HG02678 (cell line): ENCODE measurements at regions not wholly inside any gene's neighbourhood (a gene's known extent, or its start where the extent isn't known, plus 50 kb on each side); places are given as distances from the start of the nearest gene placed in this dataset.
A peak's percentile ranks its signal among the peaks of the same experiment; 100 is the strongest.

ENCODE experiments used
- ATAC-seq: cut with Tn5 transposase; IDR thresholded peaks from one replicate; pipeline ENCODE4 v1.9.1; 2021; ENCODE audit warnings: mild to moderate bottlenecking, moderate library complexity; ENCODE audit not compliant: unreplicated experiment

- ATAC-seq = no peak
Observed at GRCh38 chr5:121299153-121299552, 552.5 kb upstream of the FTMT start.

DNA sequence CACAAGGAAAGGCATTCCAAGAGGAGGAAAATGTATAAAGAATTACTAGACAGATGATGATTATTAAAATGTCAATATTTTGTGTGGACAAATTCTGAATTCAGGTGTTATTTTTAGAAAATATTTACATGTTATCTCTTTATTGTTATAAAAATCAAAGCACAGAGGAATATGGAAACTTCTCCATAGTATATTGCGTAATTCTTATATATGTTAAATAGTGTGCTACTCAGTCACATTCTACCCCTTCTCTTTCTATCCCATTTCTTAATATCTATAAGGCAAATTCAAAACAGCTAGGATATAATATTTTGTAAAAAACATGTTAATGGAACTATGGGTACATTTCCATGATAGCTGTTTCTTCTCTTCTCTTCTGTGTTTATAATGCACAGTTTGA is 546.8 kb upstream of the FTMT start:
- no peak for ATAC-seq

DNA sequence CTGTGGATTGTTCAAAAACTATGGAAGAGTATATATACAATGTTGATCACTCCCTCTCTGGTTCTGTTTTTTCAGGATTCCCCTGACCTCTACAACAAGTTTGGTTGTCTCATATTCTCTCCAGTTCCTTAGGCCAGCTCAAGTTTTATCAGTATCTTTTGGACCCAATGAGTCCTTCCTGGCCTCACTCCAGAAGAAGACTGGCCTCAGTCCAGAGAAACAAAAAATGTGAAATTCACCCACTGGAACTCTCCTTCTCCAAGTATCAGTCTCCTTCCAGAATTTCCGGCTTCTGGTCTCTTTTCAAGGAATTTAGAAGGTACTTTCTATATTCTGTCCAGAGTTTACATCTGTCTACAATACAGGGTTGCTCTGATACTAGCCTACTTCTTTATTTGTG is 537.8 kb upstream of the FTMT start:
- ATAC-seq = no peak

DNA sequence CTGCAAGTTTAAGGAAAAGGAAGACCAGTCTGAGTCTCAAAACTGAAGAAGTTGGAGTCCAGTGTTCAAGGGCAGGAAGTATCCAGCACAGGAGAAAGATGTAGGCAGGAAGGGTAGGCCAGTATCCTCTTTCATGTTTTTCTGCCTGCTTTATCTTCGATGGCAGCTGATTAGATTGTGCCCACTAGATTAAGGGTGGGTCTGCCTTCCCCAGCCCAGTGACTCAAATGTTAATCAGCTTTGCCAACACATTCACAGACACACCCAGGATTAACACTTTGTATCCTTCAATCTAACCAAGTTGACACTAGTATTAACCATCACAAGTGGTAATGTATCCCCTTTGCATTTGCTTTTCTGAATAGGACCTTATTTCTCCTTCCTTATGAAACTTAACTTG is 535.9 kb upstream of the FTMT start:
- no peak for ATAC-seq

- ATAC-seq = no peak
Observed at GRCh38 chr5:121319292-121319691, 532.4 kb upstream of the FTMT start.

DNA sequence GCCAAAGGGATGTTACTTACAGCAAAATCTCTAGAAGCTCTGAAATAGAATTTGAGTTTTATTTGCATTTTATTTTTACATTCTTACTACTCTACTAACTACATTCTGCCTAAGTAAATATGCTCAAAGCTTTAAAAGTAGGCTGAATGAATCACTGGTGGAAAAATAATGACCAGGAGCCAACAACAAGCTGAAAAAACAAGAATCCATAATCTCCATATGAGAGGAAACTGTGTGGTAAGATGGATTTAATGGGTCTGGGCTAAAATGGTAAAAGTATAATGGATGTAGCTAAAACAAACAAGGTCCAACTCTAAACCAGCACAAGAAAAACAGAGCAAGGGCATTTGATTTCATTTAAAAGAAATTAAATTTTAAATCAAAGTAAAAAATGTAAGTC is 525.8 kb upstream of the FTMT start:
- no peak for ATAC-seq

- no peak for ATAC-seq
Observed at GRCh38 chr5:121350181-121350930, 501.3 kb upstream of the FTMT start.

- ATAC-seq = no peak
Observed at GRCh38 chr5:121366515-121366914, 485.2 kb upstream of the FTMT start.

DNA sequence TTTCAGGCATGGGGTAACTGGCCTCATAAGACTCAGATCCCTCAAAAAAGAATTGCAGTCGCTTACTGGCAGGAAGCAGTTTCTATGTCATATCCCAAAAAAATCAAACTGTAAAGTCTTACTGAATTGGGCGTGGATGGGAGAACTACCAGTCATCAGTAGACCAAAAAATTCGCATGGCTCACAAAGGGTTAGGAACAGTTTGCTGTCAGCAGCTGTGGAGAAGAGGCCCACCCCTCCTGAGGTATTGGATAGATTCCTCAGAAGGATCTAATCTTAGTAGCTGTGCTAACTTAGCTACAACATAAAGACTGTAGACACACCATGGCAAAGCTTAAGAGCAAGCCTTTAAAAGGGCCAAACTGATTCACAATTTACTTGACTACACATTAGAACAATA is 478.3 kb upstream of the FTMT start:
- no peak for ATAC-seq

GRCh38 chr5:121377461-121377860 is 474.2 kb upstream of the FTMT start:
- ATAC-seq = no peak

DNA sequence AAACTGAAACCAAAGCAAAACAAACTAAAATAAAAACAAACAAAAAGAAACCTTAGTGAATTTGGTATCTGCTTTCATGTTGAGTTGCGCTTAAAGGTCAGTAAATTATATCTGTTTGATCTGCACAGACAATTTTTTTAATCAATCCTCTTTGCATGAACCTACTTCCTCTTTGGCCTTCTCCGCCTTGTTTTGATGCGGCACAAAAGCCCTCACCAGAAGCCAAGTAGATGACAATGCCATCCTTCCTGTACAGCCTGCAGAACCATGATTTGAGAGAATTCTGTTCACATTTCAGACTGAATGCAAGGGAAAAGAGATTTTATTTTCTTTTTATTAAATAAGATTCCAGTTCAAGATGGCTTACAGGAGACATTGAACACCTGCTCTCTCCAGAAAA is 473.6 kb upstream of the FTMT start:
- no peak for ATAC-seq

DNA sequence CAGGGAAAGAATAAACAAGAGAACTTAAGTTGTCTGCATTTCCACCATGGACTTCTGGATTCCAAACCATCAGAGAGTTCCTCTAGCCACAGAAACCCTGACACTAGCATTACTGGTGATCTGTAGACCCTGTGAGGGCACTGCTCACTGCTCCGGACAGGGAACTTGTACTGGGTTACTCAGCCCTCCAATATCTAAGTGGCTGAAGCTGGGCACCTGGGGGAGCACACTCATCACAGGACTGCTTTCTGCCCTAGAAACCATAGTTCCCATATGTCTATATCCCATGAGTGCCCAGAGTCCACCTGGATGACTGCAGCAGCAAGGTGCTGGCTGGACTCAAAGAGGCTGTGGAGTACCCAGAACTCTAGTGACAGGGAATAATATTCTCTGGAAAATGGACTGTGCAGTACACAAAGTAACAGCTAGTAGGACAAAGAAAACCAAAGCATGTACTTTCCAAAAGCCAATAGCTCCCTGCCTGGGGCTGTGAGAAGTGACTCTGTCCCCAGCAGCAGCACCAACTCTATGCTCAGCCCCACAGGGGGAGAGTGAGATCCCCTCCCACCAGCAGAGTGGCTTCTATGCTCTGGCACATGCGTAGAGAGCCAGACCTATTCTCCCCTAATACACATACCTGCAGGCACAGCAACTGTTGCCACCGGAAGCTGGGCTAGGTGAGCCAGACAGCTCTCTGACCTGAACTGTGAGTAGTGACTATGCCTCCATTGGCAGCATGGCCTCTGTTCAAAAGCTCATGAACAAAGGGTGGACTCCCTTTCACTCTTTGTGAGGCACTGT is 472.9 kb upstream of the FTMT start:
- ATAC-seq = no peak

- ATAC-seq = no peak
Observed at GRCh38 chr5:121380066-121380465, 471.6 kb upstream of the FTMT start.

- no peak for ATAC-seq
Observed at GRCh38 chr5:121384359-121384758, 467.3 kb upstream of the FTMT start.

DNA sequence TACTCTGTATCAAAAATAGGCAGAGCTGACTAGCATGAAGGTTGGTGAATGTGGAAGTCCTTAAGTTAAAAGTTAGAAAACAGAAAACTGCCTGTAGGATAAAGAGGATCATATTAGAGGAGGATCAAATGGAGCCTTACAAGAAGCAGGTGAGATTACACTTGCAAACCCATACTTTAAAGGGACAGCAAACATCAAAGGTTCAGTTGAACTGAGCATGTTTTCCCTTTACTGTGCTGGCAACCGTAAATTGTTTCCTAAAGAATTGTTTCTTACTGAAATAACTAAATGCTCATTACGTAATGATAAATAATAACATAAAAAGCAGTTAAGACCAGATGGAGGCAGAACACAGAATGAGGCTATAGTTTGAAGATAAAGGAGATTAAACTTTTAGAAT is 465.3 kb upstream of the FTMT start:
- no peak for ATAC-seq

DNA sequence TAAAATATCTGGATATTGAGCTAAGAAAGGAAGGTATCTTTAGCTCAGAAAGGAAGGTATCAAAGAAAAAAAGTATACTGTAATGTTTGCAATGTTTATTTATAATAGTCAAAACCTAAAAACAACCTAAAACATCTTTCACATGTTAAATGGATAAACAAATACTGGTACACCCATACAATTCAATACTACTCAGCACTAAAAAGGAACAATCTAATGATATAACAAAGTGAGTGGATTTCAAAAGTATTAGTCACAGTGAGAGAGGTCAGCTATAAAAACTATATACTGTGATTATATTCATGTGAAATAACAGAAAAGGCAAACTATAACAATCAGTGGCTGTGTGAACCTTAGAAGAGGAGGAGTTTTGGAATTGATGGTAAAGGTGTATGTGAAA is 455.0 kb upstream of the FTMT start:
- ATAC-seq = no peak

DNA sequence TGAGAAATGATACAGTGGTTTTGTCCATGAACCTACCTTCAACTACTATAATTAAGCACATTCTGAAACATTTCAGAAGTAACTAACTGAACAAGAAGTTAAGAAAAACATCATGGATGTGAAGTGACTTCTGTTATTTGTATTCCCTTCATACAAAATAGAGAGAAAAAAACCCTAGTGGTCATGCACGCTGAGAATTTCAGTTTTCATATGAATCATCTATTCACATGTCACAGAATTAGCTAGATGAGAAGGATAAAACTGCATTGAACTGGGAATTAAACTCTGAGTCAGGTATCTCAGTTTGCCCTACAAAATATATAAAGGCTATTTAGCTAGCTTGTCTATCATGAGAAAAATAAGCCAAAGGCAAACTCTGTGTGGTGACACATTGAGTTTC is 451.8 kb upstream of the FTMT start:
- ATAC-seq = peak; percentile 65

- ATAC-seq = no peak
Observed at GRCh38 chr5:121408778-121409177, 442.9 kb upstream of the FTMT start.

GRCh38 chr5:121415270-121415669 is 436.4 kb upstream of the FTMT start:
- no peak for ATAC-seq

DNA sequence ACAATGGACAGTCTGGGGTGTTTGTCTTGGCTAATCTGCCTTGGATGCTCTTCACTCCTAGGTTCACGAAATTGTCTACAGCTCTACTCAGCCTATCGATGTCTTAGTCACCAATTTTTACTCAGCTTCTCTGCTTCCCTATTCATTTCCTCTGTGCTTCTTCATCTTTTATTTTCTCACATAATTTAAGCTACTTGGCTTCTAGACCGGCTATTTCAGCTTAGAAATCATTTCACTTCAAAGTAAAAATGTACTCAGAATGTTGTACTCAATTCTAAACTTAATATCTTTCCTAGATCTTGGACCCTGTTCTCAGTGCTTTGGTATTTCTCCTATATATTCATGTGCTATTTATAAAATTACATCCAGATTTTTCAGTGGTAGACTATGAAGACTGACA is 430.0 kb upstream of the FTMT start:
- no peak for ATAC-seq

- no peak for ATAC-seq
Observed at GRCh38 chr5:121424976-121425375, 426.7 kb upstream of the FTMT start.

DNA sequence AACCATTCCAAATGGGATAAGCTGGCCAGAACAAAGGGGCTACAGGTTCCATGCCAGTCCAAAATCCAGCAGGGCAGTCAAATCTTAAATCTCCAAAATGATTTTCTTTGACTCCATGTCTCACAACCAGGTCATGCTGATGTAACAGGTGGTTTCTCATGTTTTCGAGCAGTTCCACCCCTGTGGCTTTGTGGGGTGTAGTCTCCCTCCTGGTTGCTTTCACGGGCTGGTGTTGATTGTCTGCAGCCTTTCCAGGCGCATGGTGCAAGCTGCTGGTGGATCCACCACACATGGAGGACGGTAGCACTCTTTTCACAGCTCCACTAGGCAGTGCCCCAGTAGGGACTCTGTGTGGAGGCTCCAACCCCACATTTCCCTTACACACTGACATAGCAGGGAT is 425.5 kb upstream of the FTMT start:
- no peak for ATAC-seq

DNA sequence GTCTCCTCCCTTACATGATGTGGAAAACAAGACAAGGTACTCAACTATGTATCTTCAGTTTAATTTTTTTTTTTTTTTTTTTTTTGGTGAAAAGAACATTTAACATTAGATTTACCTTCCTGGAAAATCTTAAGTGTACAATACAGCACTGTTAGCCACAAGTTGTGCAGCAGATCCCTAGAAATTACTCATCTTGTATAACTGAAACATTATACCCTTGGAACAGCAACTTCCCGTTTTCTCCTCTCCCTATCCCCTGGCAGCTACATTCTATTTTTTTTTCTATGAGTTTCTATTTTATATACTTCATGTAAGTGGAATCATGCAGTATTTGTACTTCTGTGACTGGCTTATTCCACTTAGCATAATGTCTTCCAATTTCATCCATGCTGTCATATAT is 421.9 kb upstream of the FTMT start:
- ATAC-seq = no peak
